ENCODE measurements at regions not wholly inside any gene's neighbourhood (a gene's known extent, or its start where the extent isn't known, plus 50 kb on each side); places are given as distances from the start of the nearest gene placed in this dataset.

DNA sequence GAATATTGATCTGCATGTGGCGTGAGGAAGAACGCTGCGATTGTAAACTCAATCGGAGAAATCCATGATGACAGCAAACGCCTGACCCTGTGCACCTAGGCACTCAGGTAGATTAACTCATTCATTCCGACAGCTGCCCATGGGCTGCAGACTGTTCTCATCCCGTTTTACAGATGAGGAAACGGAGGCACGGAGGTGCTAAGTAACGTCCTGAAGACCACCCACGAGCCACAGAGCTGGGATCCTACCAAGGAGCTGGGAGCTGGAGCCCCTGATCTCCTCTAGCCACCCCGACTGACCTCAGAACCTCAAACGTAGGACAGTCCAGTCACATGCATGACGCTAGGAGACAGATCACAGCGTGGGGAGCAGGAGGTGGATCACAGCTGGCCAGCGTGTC is 1092.7 kb downstream of the BRD1 start:
- 87% methylated on average over 16 of the region's 16 CpGs for WGBS (ENCODE audit: insufficient coverage)
- no peak overlapping the region for H3K9ac ChIP-seq (ENCODE audit: low read length)
- H3K9me3 Mint-ChIP-seq (ENCODE audit: insufficient read depth): no peaks in the 10 kb centered on the region
- H3K4me1 ChIP-seq (ENCODE audit: control insufficient read depth in 2 of 2, insufficient read depth in 2 of 2, low read length in 2 of 2): no peaks in the 10 kb centered on the region
- no peak for DNase-seq
- no peak for TF ChIP-seq EZH2 (IDR thresholded peaks at IDR 0.05; ENCODE audit: borderline replicate concordance, insufficient read depth, low read depth, low read length, poor library complexity, severe bottlenecking)
- TF ChIP-seq, protein P1, sequence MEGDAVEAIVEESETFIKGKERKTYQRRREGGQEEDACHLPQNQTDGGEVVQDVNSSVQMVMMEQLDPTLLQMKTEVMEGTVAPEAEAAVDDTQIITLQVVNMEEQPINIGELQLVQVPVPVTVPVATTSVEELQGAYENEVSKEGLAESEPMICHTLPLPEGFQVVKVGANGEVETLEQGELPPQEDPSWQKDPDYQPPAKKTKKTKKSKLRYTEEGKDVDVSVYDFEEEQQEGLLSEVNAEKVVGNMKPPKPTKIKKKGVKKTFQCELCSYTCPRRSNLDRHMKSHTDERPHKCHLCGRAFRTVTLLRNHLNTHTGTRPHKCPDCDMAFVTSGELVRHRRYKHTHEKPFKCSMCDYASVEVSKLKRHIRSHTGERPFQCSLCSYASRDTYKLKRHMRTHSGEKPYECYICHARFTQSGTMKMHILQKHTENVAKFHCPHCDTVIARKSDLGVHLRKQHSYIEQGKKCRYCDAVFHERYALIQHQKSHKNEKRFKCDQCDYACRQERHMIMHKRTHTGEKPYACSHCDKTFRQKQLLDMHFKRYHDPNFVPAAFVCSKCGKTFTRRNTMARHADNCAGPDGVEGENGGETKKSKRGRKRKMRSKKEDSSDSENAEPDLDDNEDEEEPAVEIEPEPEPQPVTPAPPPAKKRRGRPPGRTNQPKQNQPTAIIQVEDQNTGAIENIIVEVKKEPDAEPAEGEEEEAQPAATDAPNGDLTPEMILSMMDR (IDR thresholded peaks at IDR 0.05): no peak
- no peak overlapping the region for H3K27ac ChIP-seq (ENCODE audit: low read length in 2 of 2)
- POLR2A ChIA-PET: no interaction called here
- no peaks in the 10 kb centered on the region for H3K4me1 Mint-ChIP-seq
- no peaks in the 10 kb centered on the region for H4K20me1 ChIP-seq (ENCODE audit: control insufficient read depth, insufficient read depth, low read length, poor library complexity, severe bottlenecking)
- H3K27me3 Mint-ChIP-seq: no peaks in the 10 kb centered on the region
- intact Hi-C loops (cut with micrococcal nuclease): no loop called here
- H3K27ac Mint-ChIP-seq: no peak overlapping the region
- H3K79me2 ChIP-seq (ENCODE audit: control insufficient read depth, insufficient read depth, low read length): no peaks in the 10 kb centered on the region
- no peak overlapping the region for H3K4me2 ChIP-seq (replicated peaks; ENCODE audit: low read depth, low read length, poor library complexity, severe bottlenecking)
- no peaks in the 10 kb centered on the region for H3K36me3 ChIP-seq (replicated peaks in 1 of 2; ENCODE audit: control extremely low read depth in 1 of 2, control insufficient read depth in 1 of 2, extremely low read depth in 1 of 2, insufficient read depth in 2 of 2, low read length in 1 of 2)
- no peak for ATAC-seq (ENCODE audit: low read depth)
- H2AFZ ChIP-seq (ENCODE audit: insufficient read depth, low read depth, low read length, poor library complexity, severe bottlenecking): no peak overlapping the region
- H3K9me3 ChIP-seq (ENCODE audit: control extremely low read depth in 1 of 3, control insufficient read depth in 2 of 3, insufficient read depth in 1 of 3, low read length in 2 of 3): peaks cover 0 to 17% (median 0%) of the 10 kb centered on the region in 3 donors
- CTCF ChIA-PET: no interaction called here
- no peaks in the 10 kb centered on the region for H3K27me3 ChIP-seq (replicated peaks in 1 of 4; ENCODE audit: control extremely low read depth in 1 of 4, control insufficient read depth in 3 of 4, insufficient read depth in 4 of 4, low read length in 3 of 4)
- no peak overlapping the region for H3K4me3 ChIP-seq (ENCODE audit: control extremely low read depth in 1 of 5, extremely low read depth in 1 of 5, insufficient read depth in 1 of 5, low read depth in 2 of 5, low read length in 4 of 5)
- H3K4me3 Mint-ChIP-seq: no peak overlapping the region

DNA sequence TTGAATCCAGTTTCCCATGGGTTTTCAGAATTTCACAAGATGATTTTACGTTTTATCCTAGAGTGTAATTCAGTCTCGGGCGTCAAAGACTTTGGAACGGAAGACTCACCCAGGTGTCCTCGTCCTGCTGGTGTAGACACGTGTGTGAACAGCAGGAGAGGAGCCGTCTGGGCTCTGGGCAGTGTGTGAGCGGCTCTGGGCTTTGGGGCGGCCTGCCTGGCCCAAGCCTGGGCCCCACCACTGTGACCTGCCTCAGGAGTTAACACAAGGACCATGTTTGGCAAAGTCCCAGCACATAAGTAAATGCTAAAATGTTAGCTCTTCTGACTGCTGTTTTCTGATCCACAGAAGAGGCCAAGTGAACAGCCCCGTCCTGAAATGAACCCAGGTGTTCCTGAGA is 1093.3 kb downstream of the BRD1 start:
- Histone ChIP-seq H2AFZ (ENCODE audit: insufficient read depth, low read depth, low read length, poor library complexity, severe bottlenecking) (no peak overlapping the region), H3K36me3 (replicated peaks in 1 of 2; ENCODE audit: control extremely low read depth in 1 of 2, control insufficient read depth in 1 of 2, extremely low read depth in 1 of 2, insufficient read depth in 2 of 2, low read length in 1 of 2) (no peaks in the 10 kb centered on the region), H4K20me1 (ENCODE audit: control insufficient read depth, insufficient read depth, low read length, poor library complexity, severe bottlenecking) (no peaks in the 10 kb centered on the region), H3K27me3 (replicated peaks in 1 of 4; ENCODE audit: control extremely low read depth in 1 of 4, control insufficient read depth in 3 of 4, insufficient read depth in 4 of 4, low read length in 3 of 4) (no peaks in the 10 kb centered on the region), H3K4me3 (ENCODE audit: control extremely low read depth in 1 of 5, extremely low read depth in 1 of 5, insufficient read depth in 1 of 5, low read depth in 2 of 5, low read length in 4 of 5) (no peak overlapping the region), H3K27ac (ENCODE audit: low read length in 2 of 2) (no peak overlapping the region), H3K4me2 (replicated peaks; ENCODE audit: low read depth, low read length, poor library complexity, severe bottlenecking) (no peak overlapping the region), H3K79me2 (ENCODE audit: control insufficient read depth, insufficient read depth, low read length) (no peaks in the 10 kb centered on the region), H3K4me1 (ENCODE audit: control insufficient read depth in 2 of 2, insufficient read depth in 2 of 2, low read length in 2 of 2) (no peaks in the 10 kb centered on the region), H3K9me3 (ENCODE audit: control extremely low read depth in 1 of 3, control insufficient read depth in 2 of 3, insufficient read depth in 1 of 3, low read length in 2 of 3) (peaks cover 0 to 11% (median 0%) of the 10 kb centered on the region in 3 donors), H3K9ac (ENCODE audit: low read length) (no peak overlapping the region)
- Mint-ChIP-seq H3K9me3 (ENCODE audit: insufficient read depth) (no peaks in the 10 kb centered on the region), H3K27me3 (no peaks in the 10 kb centered on the region), H3K4me1 (no peaks in the 10 kb centered on the region), H3K4me3 (no peak overlapping the region), H3K27ac (no peak overlapping the region)
- 90% methylated on average over 9 of the region's 10 CpGs for WGBS (ENCODE audit: insufficient coverage)
- DNase-seq: no peak
- ChIA-PET CTCF (no interaction called here), POLR2A (no interaction called here)
- no peak for ATAC-seq (ENCODE audit: low read depth)
- TF ChIP-seq, protein P1 (IDR thresholded peaks at IDR 0.05): no peak
- TF ChIP-seq EZH2 (IDR thresholded peaks at IDR 0.05; ENCODE audit: borderline replicate concordance, insufficient read depth, low read depth, low read length, poor library complexity, severe bottlenecking): no peak
- intact Hi-C loops (cut with micrococcal nuclease): no loop called here
